ENCODE measurements at regions not wholly inside any gene's neighbourhood (a gene's known extent, or its start where the extent isn't known, plus 50 kb on each side); places are given as distances from the start of the nearest gene placed in this dataset.

- no peak for TF ChIP-seq POLR2AphosphoS5 (IDR thresholded peaks at IDR 0.05)
- TF ChIP-seq, protein P1, sequence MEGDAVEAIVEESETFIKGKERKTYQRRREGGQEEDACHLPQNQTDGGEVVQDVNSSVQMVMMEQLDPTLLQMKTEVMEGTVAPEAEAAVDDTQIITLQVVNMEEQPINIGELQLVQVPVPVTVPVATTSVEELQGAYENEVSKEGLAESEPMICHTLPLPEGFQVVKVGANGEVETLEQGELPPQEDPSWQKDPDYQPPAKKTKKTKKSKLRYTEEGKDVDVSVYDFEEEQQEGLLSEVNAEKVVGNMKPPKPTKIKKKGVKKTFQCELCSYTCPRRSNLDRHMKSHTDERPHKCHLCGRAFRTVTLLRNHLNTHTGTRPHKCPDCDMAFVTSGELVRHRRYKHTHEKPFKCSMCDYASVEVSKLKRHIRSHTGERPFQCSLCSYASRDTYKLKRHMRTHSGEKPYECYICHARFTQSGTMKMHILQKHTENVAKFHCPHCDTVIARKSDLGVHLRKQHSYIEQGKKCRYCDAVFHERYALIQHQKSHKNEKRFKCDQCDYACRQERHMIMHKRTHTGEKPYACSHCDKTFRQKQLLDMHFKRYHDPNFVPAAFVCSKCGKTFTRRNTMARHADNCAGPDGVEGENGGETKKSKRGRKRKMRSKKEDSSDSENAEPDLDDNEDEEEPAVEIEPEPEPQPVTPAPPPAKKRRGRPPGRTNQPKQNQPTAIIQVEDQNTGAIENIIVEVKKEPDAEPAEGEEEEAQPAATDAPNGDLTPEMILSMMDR (IDR thresholded peaks at IDR 0.05 in 8 of 11, conservative IDR thresholded peaks at IDR 0.05 in 3 of 11): no peak
Measured at GRCh38 chr1:101632548-101633272, 364.0 kb downstream of the OLFM3 start.
